ENCODE measurements at regions not wholly inside any gene's neighbourhood (a gene's known extent, or its start where the extent isn't known, plus 50 kb on each side); places are given as distances from the start of the nearest gene placed in this dataset.

DNA sequence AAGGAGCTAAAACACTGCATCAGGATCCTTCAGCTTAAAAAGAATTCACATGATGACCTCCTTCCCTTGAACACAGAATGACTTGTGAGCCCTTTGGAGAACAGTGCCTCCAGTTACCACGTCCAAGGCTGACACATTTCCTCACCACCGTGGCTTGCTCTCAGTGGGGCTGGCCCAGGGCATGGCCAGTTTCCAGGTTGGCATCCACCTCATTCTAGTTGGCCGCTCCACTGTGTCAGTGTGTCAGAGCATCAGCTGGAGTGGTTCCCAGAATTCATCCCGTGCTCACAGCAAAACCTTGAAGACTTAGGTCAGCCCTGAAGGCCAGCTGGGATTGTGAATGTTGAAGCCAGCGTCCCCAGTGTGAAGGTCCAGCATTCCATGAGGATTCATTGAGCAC lies 158.5 kb downstream of the INSIG2 start:
- DNase-seq: no peak
- H3K9me3 ChIP-seq: no peaks in the 10 kb centered on the region
- H3K27ac ChIP-seq (ENCODE audit: low read depth in 2 of 2, low read length in 1 of 2): no peak overlapping the region
- H3K9ac ChIP-seq: no peak overlapping the region
- H3K4me2 ChIP-seq: no peak overlapping the region
- H3K4me3 ChIP-seq (ENCODE audit: low read depth in 2 of 2, low read length in 1 of 2): no peak overlapping the region
- WGBS (ENCODE audit: low lambda C conversion rate): 0% methylated on average over 3 of the region's 5 CpGs
- H2AFZ ChIP-seq (ENCODE audit: low read depth): no peak overlapping the region
- ChIA-PET POLR2A (no interaction called here), CTCF (no interaction called here)
- no peaks in the 10 kb centered on the region for H3K36me3 ChIP-seq (replicated peaks in 1 of 2; ENCODE audit: control insufficient read depth in 1 of 2, insufficient read depth in 2 of 2, low read length in 1 of 2)
- no peaks in the 10 kb centered on the region for H3K79me2 ChIP-seq (ENCODE audit: insufficient read depth)
- no peaks in the 10 kb centered on the region for H3K4me1 ChIP-seq (ENCODE audit: control insufficient read depth in 1 of 2, insufficient read depth in 2 of 2, low read depth in 1 of 2, low read length in 1 of 2)
- H4K20me1 ChIP-seq (ENCODE audit: insufficient read depth): no peaks in the 10 kb centered on the region
- H3F3A ChIP-seq (replicated peaks; ENCODE audit: insufficient read depth): no peaks in the 10 kb centered on the region
- no peaks in the 10 kb centered on the region; the same call in 1 of the 2 replicates for H3K27me3 ChIP-seq (ENCODE audit: insufficient read depth)
- TF ChIP-seq NFIC (IDR thresholded peaks at IDR 0.05; ENCODE audit: borderline replicate concordance): no peak
- TF ChIP-seq GABPA (IDR thresholded peaks at IDR 0.05; ENCODE audit: low read depth): no peak
- no peak for TF ChIP-seq SMC3 (IDR thresholded peaks at IDR 0.05; ENCODE audit: low read depth, low read length)
- no peaks in the 10 kb centered on the region for H3K9me2 ChIP-seq

DNA sequence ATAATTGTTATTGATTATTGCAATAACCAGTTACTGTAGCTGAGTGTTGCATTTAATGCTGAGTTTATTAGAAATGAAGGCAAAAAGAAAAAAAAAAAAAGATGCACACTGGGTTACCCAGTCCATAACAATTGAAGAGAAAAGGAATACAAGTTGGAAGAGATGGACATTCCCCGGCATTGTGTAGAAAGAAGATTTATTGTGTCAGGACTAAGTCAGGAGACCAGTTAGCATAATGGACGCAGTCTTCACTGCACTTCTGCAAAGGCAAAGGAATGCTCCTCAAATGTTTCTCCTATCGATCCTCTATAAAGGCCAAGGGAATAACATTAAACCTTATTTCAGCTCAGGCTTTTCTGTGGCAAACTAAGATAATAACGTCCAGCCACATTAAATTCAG lies 157.8 kb downstream of the INSIG2 start:
- H3K9me3 ChIP-seq: no peaks in the 10 kb centered on the region
- no peaks in the 10 kb centered on the region for H3K79me2 ChIP-seq (ENCODE audit: insufficient read depth)
- H4K20me1 ChIP-seq (ENCODE audit: insufficient read depth): no peaks in the 10 kb centered on the region
- no peak overlapping the region for H3K4me3 ChIP-seq (ENCODE audit: low read depth in 2 of 2, low read length in 1 of 2)
- no peak overlapping the region for H3K4me2 ChIP-seq
- TF ChIP-seq MXI1 (IDR thresholded peaks at IDR 0.05; ENCODE audit: low read depth, low read length) (no peak), GABPA (IDR thresholded peaks at IDR 0.05; ENCODE audit: low read depth) (no peak), CHD2 (IDR thresholded peaks at IDR 0.05; ENCODE audit: low read length, partially characterized antibody) (no peak), NFIC (IDR thresholded peaks at IDR 0.05; ENCODE audit: borderline replicate concordance) (no peak)
- no peaks in the 10 kb centered on the region for H3K9me2 ChIP-seq
- ChIA-PET POLR2A (no interaction called here), CTCF (no interaction called here)
- H3K36me3 ChIP-seq (replicated peaks in 1 of 2; ENCODE audit: control insufficient read depth in 1 of 2, insufficient read depth in 2 of 2, low read length in 1 of 2): no peaks in the 10 kb centered on the region
- no peak overlapping the region for H3K27ac ChIP-seq (ENCODE audit: low read depth in 2 of 2, low read length in 1 of 2)
- 12% methylated on average over 4 of the region's 4 CpGs for WGBS (ENCODE audit: low lambda C conversion rate)
- DNase-seq: no peak
- no peak overlapping the region for H3K9ac ChIP-seq
- no peaks in the 10 kb centered on the region; the same call in 1 of the 2 replicates for H3K27me3 ChIP-seq (ENCODE audit: insufficient read depth)
- no peaks in the 10 kb centered on the region for H3F3A ChIP-seq (replicated peaks; ENCODE audit: insufficient read depth)
- no peaks in the 10 kb centered on the region for H3K4me1 ChIP-seq (ENCODE audit: control insufficient read depth in 1 of 2, insufficient read depth in 2 of 2, low read depth in 1 of 2, low read length in 1 of 2)
- H2AFZ ChIP-seq (ENCODE audit: low read depth): no peak overlapping the region

DNA sequence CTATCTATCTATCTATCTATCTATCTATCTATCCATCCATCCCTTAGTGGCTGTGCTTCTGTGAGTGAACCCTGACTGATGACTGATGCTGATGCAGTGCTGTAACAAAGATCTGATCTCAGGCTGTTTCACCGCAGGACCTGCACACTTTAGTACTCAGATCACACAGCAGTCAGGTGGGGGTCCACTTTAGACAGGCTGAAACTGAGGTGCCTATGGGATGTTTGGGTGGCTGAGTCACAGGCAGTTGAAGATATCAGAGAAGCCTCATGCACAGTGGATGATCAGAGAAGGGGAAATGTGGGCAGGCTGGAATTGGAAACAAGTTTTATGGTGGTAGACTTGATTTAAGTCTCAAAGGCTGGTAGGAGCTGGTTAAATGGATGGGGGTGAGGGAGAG lies 156.4 kb downstream of the INSIG2 start:
- Histone ChIP-seq H2AFZ (ENCODE audit: low read depth) (no peak overlapping the region), H3K36me3 (replicated peaks in 1 of 2; ENCODE audit: control insufficient read depth in 1 of 2, insufficient read depth in 2 of 2, low read length in 1 of 2) (no peaks in the 10 kb centered on the region), H3K27ac (ENCODE audit: low read depth in 2 of 2, low read length in 1 of 2) (no peak overlapping the region), H3K4me2 (no peak overlapping the region), H3K4me3 (ENCODE audit: low read depth in 2 of 2, low read length in 1 of 2) (no peak overlapping the region), H3K27me3 (ENCODE audit: insufficient read depth) (no peaks in the 10 kb centered on the region; the same call in 1 of the 2 replicates), H3K79me2 (ENCODE audit: insufficient read depth) (no peaks in the 10 kb centered on the region), H3K9me3 (no peaks in the 10 kb centered on the region), H3K4me1 (ENCODE audit: control insufficient read depth in 1 of 2, insufficient read depth in 2 of 2, low read depth in 1 of 2, low read length in 1 of 2) (no peaks in the 10 kb centered on the region), H3K9ac (no peak overlapping the region), H4K20me1 (ENCODE audit: insufficient read depth) (no peaks in the 10 kb centered on the region), H3F3A (replicated peaks; ENCODE audit: insufficient read depth) (no peaks in the 10 kb centered on the region), H3K9me2 (no peaks in the 10 kb centered on the region)
- 5% methylated on average over 1 of the region's 1 CpG for WGBS (ENCODE audit: low lambda C conversion rate)
- no peak for DNase-seq
- ChIA-PET CTCF (interaction anchor here (0.6 kb wide), 1 partner anchor 329 kb away, joined by 3 read pairs; no protein-coding TSS in a partner anchor), POLR2A (no interaction called here)
- TF ChIP-seq RCOR1 (IDR thresholded peaks at IDR 0.05; ENCODE audit: low read length) (no peak), FOSL2 (IDR thresholded peaks at IDR 0.05; ENCODE audit: borderline replicate concordance, low read depth) (no peak), SMC3 (IDR thresholded peaks at IDR 0.05; ENCODE audit: low read depth, low read length) (no peak), TEAD4 (IDR thresholded peaks at IDR 0.05; ENCODE audit: borderline replicate concordance, insufficient read depth) (no peak), MEF2A (IDR thresholded peaks at IDR 0.05; ENCODE audit: borderline replicate concordance, low read depth) (no peak), TAF1 (IDR thresholded peaks at IDR 0.05; ENCODE audit: borderline replicate concordance, low read depth, low read length) (no peak), GATA2 (CRISPR knock-in tag; IDR thresholded peaks at IDR 0.05) (no peak), REST (IDR thresholded peaks at IDR 0.05; ENCODE audit: low read depth, low read length) (no peak), TCF12 (IDR thresholded peaks at IDR 0.05) (no peak), YY1 (IDR thresholded peaks at IDR 0.05; ENCODE audit: low read depth) (no peak), EZH2phosphoT487 (IDR thresholded peaks at IDR 0.05; ENCODE audit: borderline replicate concordance, low read depth) (no peak), RFX5 (IDR thresholded peaks at IDR 0.05; ENCODE audit: low read length) (no peak), GABPA (IDR thresholded peaks at IDR 0.05; ENCODE audit: low read depth) (no peak), MXI1 (IDR thresholded peaks at IDR 0.05; ENCODE audit: low read depth, low read length) (no peak), FOXJ3 (CRISPR knock-in tag; IDR thresholded peaks at IDR 0.05) (no peak)
- TF ChIP-seq, protein P1, sequence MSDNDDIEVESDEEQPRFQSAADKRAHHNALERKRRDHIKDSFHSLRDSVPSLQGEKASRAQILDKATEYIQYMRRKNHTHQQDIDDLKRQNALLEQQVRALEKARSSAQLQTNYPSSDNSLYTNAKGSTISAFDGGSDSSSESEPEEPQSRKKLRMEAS (IDR thresholded peaks at IDR 0.05; ENCODE audit: low read depth): no peak
